Colonic mucosa (tissue), 4 donors: ENCODE measurements at regions not wholly inside any gene's neighbourhood (a gene's known extent, or its start where the extent isn't known, plus 50 kb on each side); places are given as distances from the start of the nearest gene placed in this dataset.

ENCODE experiments used
- DNase-seq: peaks from one replicate; pipeline ENCODE4 v3.0.0-alpha.2; 2020
- H3K27ac ChIP-seq: fragments of 200-600 bp; one replicate; pipeline ENCODE4 v1.8.0; 2021
- H3K27me3 ChIP-seq: fragments of 200-600 bp; one replicate; pipeline ENCODE4 v1.8.0; 2021
- H3K36me3 ChIP-seq: fragments of 200-600 bp; one replicate; pipeline ENCODE4 v1.8.0; 2021
- H3K4me1 ChIP-seq: fragments of 200-600 bp; one replicate; pipeline ENCODE4 v1.8.0; 2021; ENCODE audit warnings: mild to moderate bottlenecking
- H3K4me3 ChIP-seq: fragments of 200-600 bp; one replicate; pipeline ENCODE4 v1.8.0; 2021
- H3K9ac ChIP-seq, 2 donors: one replicate each; pipeline ENCODE4 v1.7.0; 2013; ENCODE audit warnings: control low read depth in 2 of 2, low read depth in 2 of 2, low read length in 2 of 2
- H3K9me3 ChIP-seq: fragments of 200-600 bp; one replicate; pipeline ENCODE4 v1.8.0; 2021
- CTCF ChIP-seq: fragments of 200-600 bp; IDR thresholded peaks from one replicate; pipeline ENCODE4 v1.8.0; 2022; ENCODE audit warnings: antibody characterized with exemption, mild to moderate bottlenecking
- intact Hi-C: fragments of 100-400 bp; cut with DNase I; formaldehyde crosslinking; loops from one replicate; pipeline ENCODE4 v1.14.1; 2022
- donor health status: healthy.
- donor health status: DM: no; HTN: no; CAD: no.
- donor health status: DM: no; HTN: no; CAD: no.

- no peaks in the 10 kb centered on the region for H3K27me3 ChIP-seq
- intact Hi-C loops: no loop called here
- no peak overlapping the region for H3K4me3 ChIP-seq
- no peaks in the 10 kb centered on the region for H3K36me3 ChIP-seq
- H3K4me1 ChIP-seq: no peaks in the 10 kb centered on the region
- no peak for DNase-seq
- H3K9me3 ChIP-seq: no peaks in the 10 kb centered on the region
- no peak overlapping the region for H3K9ac ChIP-seq
- no peak for TF ChIP-seq CTCF
- H3K27ac ChIP-seq: no peak overlapping the region
These were observed 406.3 kb downstream of the SOX2 start for GRCh38 chr3:182118066-182118465.

DNA sequence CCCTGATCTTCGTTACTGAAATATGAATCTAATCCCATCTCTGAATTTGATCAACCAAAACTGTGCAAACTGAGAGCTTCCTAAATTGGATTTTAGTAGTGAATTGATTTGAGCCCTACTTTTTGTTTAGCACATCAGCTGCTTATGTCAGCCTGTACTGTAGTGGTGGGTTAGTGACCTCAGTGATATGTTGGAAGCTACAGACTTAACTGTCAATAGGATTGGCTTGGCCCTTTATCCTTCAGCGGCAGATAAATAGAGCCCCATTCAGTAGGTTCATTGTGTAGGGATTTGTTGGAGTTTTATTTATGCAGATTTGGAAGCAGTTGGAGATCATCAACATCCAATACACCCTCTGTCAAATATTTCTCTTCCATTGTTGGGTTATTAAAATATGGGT lies 409.7 kb downstream of the SOX2 start:
- Histone ChIP-seq H3K9ac (no peak overlapping the region), H3K27ac (no peak overlapping the region), H3K4me1 (no peaks in the 10 kb centered on the region), H3K27me3 (no peaks in the 10 kb centered on the region), H3K4me3 (no peak overlapping the region), H3K36me3 (no peaks in the 10 kb centered on the region), H3K9me3 (no peaks in the 10 kb centered on the region)
- DNase-seq: no peak
- intact Hi-C loops: no loop called here
- TF ChIP-seq CTCF: no peak

- Histone ChIP-seq H3K4me1 (no peaks in the 10 kb centered on the region), H3K9ac (no peak overlapping the region), H3K27me3 (no peaks in the 10 kb centered on the region), H3K9me3 (no peaks in the 10 kb centered on the region), H3K4me3 (no peak overlapping the region), H3K36me3 (no peaks in the 10 kb centered on the region), H3K27ac (no peak overlapping the region)
- intact Hi-C loops: no loop called here
- no peak for DNase-seq
- TF ChIP-seq CTCF: no peak
These were observed 411.1 kb downstream of the SOX2 start for GRCh38 chr3:182122779-182123178.

- DNase-seq: no peak
- no peak overlapping the region for H3K9ac ChIP-seq
These were observed 412.5 kb downstream of the SOX2 start for GRCh38 chr3:182124187-182124586.

DNA sequence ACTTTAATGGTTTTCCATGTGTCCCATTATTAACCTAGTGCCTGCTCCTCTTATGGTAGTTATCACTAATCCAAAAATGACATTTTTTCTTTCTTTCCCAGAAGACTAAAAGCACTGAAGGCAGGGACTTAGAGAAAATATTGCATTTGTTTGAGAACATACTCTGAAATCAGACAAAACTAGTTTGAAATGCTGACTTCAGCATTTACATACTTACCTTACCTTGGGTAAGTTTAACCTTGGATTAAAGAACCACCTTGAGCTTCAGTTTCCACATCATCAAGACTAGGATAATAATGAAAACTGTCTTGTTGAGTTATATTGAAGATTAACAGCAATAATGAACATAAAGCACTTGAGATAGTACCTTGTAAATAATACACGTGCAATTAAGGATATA lies 413.0 kb downstream of the SOX2 start:
- no peak for TF ChIP-seq CTCF
- intact Hi-C loops: no loop called here
- no peaks in the 10 kb centered on the region for H3K27me3 ChIP-seq

More at GRCh38 chr3:182124187-182124586, 412.5 kb downstream of the SOX2 start:
- Histone ChIP-seq H3K9me3 (no peaks in the 10 kb centered on the region), H3K27ac (no peak overlapping the region), H3K4me3 (no peak overlapping the region), H3K27me3 (no peaks in the 10 kb centered on the region), H3K4me1 (no peaks in the 10 kb centered on the region), H3K36me3 (no peaks in the 10 kb centered on the region)
- TF ChIP-seq CTCF: no peak
- intact Hi-C loops: no loop called here

DNA sequence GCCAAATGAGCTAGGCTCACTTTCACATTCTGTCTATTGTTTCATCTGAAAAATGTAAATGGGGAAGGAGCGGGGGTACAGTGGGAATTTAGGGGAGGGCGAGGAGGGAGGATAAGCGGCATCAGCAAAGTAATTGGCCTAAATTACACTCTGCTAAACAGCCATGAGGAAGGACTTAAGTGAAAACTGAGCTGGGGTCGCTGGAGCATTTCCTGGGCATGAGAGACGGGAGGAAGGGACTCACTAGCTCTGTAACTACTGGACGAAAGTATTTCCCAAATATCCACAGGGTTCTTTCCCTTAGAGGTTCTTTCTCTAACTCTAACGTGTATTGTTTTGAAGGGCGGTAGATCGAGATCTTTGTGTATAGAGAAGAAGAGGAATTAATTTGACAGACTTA lies 418.0 kb downstream of the SOX2 start:
- H3K9ac ChIP-seq: no peak overlapping the region
- H3K9me3 ChIP-seq: no peaks in the 10 kb centered on the region
- no peak for TF ChIP-seq CTCF
- H3K36me3 ChIP-seq: no peaks in the 10 kb centered on the region
- no peaks in the 10 kb centered on the region for H3K4me1 ChIP-seq
- no peaks in the 10 kb centered on the region for H3K27me3 ChIP-seq
- no peak overlapping the region for H3K4me3 ChIP-seq
- no peak overlapping the region for H3K27ac ChIP-seq
- intact Hi-C loops: no loop called here
- no peak for DNase-seq

More for the DNA sequence above, 413.0 kb downstream of the SOX2 start:
- Histone ChIP-seq H3K36me3 (no peaks in the 10 kb centered on the region), H3K4me1 (no peaks in the 10 kb centered on the region), H3K9ac (no peak overlapping the region), H3K27ac (no peak overlapping the region), H3K9me3 (no peaks in the 10 kb centered on the region), H3K4me3 (no peak overlapping the region)
- DNase-seq: no peak
